NCI-H187 treated with DMSO at 0.1 percent for 48 hours (cell line): ENCODE measurements at regions not wholly inside any gene's neighbourhood (a gene's known extent, or its start where the extent isn't known, plus 50 kb on each side); places are given as distances from the start of the nearest gene placed in this dataset.

Source experiments
- DNase-seq: peaks from one replicate; lab custom pipeline; 2025; lab: John Stamatoyannopoulos, UW

DNA sequence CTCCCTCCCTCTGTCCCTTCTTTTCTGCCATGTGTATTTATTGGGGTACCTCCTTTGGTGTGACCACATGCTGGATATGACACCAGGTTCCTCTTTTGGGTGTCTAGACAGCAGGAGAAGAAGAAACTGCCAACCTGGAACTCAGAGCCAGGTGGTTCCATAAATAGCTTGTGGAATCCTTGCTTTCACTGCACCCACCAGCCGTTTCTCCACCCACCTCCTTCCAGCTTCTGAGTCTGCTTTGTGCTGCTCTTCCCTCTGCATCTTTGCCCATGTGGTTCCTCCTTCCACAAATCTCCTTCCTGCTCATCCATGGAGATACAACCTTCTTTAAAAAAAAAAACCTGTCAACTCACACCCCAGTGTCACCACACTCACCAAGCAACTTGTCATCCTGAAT lies 80.2 kb upstream of the SKOR2 start:
- no peak for DNase-seq

DNA sequence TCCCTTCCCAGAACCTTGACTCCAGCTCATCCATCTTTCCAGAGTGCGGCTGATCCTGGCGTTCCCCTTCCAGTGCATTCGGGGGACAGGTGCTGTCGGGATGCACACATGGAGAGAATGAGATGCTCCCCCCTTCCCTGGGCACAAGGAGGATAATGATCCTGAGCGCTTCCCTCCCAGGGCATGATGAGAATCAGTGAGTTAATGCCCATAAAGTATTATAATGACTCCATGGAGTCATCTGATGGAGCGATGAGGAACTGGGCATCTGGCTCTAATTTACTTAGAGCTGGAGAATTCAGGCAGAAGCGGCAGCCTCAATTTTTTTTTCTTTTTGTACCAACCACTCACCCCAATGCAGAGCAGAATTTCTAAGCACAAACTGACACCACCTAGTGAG lies 79.6 kb upstream of the SKOR2 start:
- no peak for DNase-seq

DNA sequence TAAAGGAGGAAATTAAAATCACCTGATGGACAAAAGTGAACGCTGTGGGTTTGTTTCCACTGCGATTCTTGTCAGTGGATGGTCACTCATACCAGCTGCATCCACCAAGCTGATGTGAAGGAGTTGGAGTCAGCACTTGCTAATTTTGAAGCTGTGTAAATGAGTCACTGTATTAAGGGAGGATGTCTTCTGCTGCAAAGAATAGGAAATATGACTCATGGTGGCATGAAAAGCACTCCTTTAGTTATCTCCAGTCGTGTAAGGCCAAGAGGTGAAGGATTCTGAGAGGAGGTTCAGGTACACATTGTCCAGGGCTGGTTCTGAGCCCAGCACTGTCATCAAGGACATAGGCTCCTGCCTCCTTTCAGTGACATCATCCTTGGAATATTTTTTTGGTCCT lies 71.7 kb upstream of the SKOR2 start:
- DNase-seq: no peak

DNA sequence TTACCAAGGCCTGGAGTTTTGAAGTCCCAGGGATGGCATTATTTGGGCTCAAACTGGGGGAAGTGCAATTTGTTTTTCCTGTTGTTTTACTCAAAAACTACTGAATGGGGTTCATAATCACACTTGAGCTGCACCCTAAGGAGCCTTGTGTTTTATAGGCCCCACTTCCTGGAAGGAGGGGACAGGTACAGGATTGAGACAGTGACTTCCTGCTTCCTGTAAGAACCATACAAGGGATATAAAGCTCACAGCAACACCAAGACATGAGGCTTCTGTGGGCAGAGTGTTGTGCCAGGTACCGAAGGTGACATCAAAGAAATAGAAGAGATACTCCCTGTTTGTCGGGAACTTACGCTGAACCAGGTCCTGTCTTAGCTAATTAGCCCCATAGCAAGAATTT lies 70.4 kb upstream of the SKOR2 start:
- DNase-seq: no peak

DNA sequence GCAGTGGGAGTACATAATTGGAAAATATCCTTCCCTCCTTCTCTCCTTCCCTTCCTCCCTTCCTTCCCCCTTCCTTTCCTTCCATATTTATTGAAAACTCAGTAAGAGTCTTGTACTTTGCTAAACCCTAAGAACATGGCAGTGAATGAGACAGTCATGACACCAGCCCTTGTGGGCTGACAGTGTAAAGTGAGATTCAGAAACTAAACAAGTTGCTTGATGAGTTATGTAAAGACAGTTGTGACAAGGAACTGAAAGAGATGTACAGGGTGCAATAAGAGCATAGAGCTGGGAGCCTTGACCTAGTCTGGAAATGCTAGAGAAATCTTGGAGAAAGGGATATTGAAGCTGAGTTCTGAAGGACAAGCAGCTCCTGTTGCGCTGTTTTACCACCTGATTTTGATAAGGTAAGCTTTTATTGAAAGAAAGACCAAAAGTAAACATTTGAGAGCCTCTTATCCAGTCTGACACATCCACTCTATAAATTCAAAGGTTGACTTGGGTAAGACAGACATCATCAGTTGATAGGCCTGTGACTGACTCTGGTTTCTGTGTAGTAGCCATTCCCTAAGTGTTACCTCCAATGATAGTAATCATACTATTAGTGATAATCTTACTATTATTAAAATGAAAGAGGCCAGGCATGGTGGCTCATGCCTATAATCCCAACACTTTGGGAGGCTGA lies 66.5 kb upstream of the SKOR2 start:
- no peak for DNase-seq

DNA sequence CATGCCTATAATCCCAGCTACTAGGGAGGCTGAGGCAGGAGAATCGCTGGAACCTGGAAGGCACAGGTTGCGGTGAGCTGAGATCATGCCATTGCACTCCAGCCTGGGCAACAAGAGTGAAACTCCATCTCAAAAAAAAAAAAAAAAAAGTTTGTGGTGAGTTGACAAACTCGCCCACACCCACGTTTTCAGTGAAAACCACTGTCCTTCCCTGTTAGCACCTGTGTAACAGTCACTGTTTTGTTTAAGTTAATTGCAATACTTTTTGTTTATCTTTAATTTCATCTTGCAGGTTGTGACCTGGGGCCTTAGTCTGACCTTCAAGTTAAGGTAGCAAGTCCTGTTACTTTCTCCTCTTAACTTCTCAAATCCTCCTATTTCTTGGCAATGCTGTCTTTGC lies 65.5 kb upstream of the SKOR2 start:
- no peak for DNase-seq

DNA sequence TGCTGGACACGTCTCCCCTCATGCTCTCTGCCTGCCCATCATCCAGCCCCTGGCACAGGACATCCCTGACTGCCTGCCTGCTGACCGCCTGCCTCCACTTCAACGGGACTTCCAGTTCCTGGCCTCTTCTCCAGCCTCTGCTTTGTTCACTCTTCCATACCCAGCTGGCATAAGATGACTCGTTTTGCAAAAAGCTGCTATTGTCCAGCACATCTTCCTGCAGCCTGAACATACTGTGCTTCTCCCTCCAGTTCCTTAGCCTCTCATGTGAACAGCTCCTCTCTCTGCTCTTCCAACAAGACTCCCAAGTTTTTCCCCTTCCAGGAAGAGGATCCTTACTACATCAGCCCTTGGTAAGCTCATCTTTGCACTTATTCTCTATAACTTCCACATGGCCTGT lies 62.4 kb upstream of the SKOR2 start:
- DNase-seq: no peak

DNA sequence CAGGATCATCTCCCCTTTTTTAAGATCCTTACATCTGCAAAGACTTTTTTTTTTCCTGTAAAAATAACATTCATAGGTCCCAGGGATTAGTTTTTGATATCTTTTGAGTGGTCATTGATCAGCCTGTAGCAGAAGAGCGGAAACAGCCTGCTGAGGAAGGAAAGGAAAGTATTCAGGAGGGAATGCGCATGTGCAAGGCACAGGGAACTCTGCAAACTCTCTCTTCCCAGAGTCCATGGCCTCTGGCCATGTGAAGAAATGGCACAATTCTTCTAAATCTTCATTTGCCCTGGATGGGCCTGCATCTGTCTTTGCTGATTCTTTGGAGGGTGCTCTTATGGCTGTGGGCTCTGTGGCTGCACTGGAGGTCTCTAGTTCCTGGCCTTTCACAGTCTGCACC lies 60.1 kb upstream of the SKOR2 start:
- DNase-seq: no peak
